Ishikawa (cell line): ENCODE measurements at regions not wholly inside any gene's neighbourhood (a gene's known extent, or its start where the extent isn't known, plus 50 kb on each side); places are given as distances from the start of the nearest gene placed in this dataset.

Experiments used
- CREB1 ChIP-seq: IDR thresholded peaks from 2 replicates; pipeline ENCODE4 v1.6.1; 2012; ENCODE audit warnings: low read depth
- EGR1 ChIP-seq: IDR thresholded peaks from 2 replicates; pipeline ENCODE4 v1.6.1; 2012
- EP300 ChIP-seq: IDR thresholded peaks from 2 replicates; pipeline ENCODE4 v1.6.1; 2012; ENCODE audit warnings: borderline replicate concordance
- NFIC ChIP-seq: IDR thresholded peaks from 2 replicates; pipeline ENCODE4 v1.6.1; 2012
- TAF1 ChIP-seq: IDR thresholded peaks from 2 replicates; pipeline ENCODE4 v1.6.1; 2012; ENCODE audit warnings: low read depth, mild to moderate bottlenecking
- YY1 ChIP-seq: IDR thresholded peaks from 2 replicates; pipeline ENCODE4 v1.6.1; 2012; ENCODE audit warnings: low read depth
- TF ChIP-seq, protein P1 (sequence below): IDR thresholded peaks from 2 replicates; pipeline ENCODE4 v1.6.1; 2012
- TF ChIP-seq, protein P2 (sequence below): IDR thresholded peaks from 2 replicates; pipeline ENCODE4 v1.6.1; 2012; ENCODE audit warnings: low read depth, mild to moderate bottlenecking

DNA sequence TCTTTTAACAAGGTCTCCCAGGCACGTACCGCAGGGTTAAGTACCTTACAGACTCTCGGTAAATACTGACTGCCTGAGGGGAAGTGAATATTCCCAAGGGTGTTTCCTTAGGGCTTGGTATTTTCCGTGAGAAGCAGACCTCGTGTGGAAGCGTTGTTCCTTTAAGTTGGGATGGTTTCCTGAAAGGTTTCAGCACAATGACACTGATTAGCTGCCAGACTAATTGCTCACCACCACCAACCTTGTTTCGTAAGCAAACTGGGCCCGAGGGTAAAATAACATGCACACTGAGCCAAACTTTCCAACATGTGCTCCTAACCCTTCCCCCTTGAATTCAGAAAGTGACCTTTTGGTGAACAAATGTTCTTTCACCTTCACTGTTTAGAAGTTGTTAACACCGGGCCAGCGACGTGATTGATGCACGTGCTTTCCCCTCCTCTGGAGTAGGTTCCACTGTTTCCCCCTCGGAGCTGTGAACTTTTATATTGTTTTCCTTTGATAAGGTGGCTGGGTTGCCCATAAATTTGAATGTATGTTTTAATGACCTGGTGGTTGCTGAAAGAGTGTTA, 128.1 kb upstream of the RPS23 start:
- TF ChIP-seq YY1 (no peak), EP300 (no peak), EGR1 (no peak), CREB1 (no peak), NFIC (no peak), TAF1 (no peak)
- TF ChIP-seq, protein P1, sequence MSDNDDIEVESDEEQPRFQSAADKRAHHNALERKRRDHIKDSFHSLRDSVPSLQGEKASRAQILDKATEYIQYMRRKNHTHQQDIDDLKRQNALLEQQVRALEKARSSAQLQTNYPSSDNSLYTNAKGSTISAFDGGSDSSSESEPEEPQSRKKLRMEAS = no peak
- TF ChIP-seq, protein P2, sequence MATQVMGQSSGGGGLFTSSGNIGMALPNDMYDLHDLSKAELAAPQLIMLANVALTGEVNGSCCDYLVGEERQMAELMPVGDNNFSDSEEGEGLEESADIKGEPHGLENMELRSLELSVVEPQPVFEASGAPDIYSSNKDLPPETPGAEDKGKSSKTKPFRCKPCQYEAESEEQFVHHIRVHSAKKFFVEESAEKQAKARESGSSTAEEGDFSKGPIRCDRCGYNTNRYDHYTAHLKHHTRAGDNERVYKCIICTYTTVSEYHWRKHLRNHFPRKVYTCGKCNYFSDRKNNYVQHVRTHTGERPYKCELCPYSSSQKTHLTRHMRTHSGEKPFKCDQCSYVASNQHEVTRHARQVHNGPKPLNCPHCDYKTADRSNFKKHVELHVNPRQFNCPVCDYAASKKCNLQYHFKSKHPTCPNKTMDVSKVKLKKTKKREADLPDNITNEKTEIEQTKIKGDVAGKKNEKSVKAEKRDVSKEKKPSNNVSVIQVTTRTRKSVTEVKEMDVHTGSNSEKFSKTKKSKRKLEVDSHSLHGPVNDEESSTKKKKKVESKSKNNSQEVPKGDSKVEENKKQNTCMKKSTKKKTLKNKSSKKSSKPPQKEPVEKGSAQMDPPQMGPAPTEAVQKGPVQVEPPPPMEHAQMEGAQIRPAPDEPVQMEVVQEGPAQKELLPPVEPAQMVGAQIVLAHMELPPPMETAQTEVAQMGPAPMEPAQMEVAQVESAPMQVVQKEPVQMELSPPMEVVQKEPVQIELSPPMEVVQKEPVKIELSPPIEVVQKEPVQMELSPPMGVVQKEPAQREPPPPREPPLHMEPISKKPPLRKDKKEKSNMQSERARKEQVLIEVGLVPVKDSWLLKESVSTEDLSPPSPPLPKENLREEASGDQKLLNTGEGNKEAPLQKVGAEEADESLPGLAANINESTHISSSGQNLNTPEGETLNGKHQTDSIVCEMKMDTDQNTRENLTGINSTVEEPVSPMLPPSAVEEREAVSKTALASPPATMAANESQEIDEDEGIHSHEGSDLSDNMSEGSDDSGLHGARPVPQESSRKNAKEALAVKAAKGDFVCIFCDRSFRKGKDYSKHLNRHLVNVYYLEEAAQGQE = no peak
